Amniotic stem cell (primary cell): ENCODE measurements at regions not wholly inside any gene's neighbourhood (a gene's known extent, or its start where the extent isn't known, plus 50 kb on each side); places are given as distances from the start of the nearest gene placed in this dataset.
"Not testable (repeated sequence)": the region's sequence is repeated elsewhere in the genome, so short reads cannot be mapped to it uniquely, and the experiment has no call there.

ENCODE experiments used
- DNase-seq: peaks from one replicate; lab custom pipeline; 2025; lab: John Stamatoyannopoulos, UW

- no peak for DNase-seq
Measured at GRCh38 chr15:62644889-62645742, 397.4 kb upstream of the TPM1 start.

- no peak for DNase-seq
Measured at GRCh38 chr15:62647202-62647842, 395.2 kb upstream of the TPM1 start.

GRCh38 chr15:62647843-62648505 lies 394.6 kb upstream of the TPM1 start:
- DNase-seq: no peak

GRCh38 chr15:62648954-62649353 lies 393.6 kb upstream of the TPM1 start:
- no peak for DNase-seq

- DNase-seq: no peak
Measured at GRCh38 chr15:62649793-62650420, 392.6 kb upstream of the TPM1 start.

- DNase-seq: no peak
Measured at GRCh38 chr15:62653122-62653521, 389.4 kb upstream of the TPM1 start.

- DNase-seq: no peak
Measured at GRCh38 chr15:62656071-62656470, 386.5 kb upstream of the TPM1 start.

GRCh38 chr15:62657501-62657900 lies 385.0 kb upstream of the TPM1 start:
- not testable (repeated sequence) for DNase-seq

GRCh38 chr15:62658498-62658897 lies 384.0 kb upstream of the TPM1 start:
- no peak for DNase-seq

GRCh38 chr15:62663547-62663946 lies 379.0 kb upstream of the TPM1 start:
- DNase-seq: no peak

- no peak for DNase-seq
Measured at GRCh38 chr15:62665449-62665848, 377.1 kb upstream of the TPM1 start.

GRCh38 chr15:62666046-62666445 lies 376.5 kb upstream of the TPM1 start:
- no peak for DNase-seq

- no peak for DNase-seq
Measured at GRCh38 chr15:62672268-62672667, 370.3 kb upstream of the TPM1 start.

- no peak for DNase-seq
Measured at GRCh38 chr15:62676891-62677290, 365.7 kb upstream of the TPM1 start.

GRCh38 chr15:62681939-62682896 lies 360.3 kb upstream of the TPM1 start:
- DNase-seq: no peak

- DNase-seq: not testable (repeated sequence)
Measured at GRCh38 chr15:62683192-62683591, 359.4 kb upstream of the TPM1 start.

- DNase-seq: no peak
Measured at GRCh38 chr15:62684123-62684808, 358.3 kb upstream of the TPM1 start.

- no peak for DNase-seq
Measured at GRCh38 chr15:62691008-62691407, 351.5 kb upstream of the TPM1 start.

- DNase-seq: no peak
Measured at GRCh38 chr15:62697636-62698035, 344.9 kb upstream of the TPM1 start.

- no peak for DNase-seq
Measured at GRCh38 chr15:62698646-62699045, 343.9 kb upstream of the TPM1 start.

- no peak for DNase-seq
Measured at GRCh38 chr15:62706317-62706716, 336.2 kb upstream of the TPM1 start.
